Endodermal cell (in vitro differentiated cells): ENCODE measurements at regions not wholly inside any gene's neighbourhood (a gene's known extent, or its start where the extent isn't known, plus 50 kb on each side); places are given as distances from the start of the nearest gene placed in this dataset.

ENCODE experiments used
- DNase-seq: peaks from one replicate; pipeline ENCODE4 v3.0.0-alpha.2; 2017
- H3K27ac ChIP-seq: 2 replicates; pipeline ENCODE4 v1.5.1; 2013; ENCODE audit warnings: mild to moderate bottlenecking, low read depth, low read length, moderate library complexity
- H3K27me3 ChIP-seq: 2 replicates; pipeline ENCODE4 v1.6.1; 2013; ENCODE audit warnings: mild to moderate bottlenecking, low read length, moderate library complexity; ENCODE audit not compliant: insufficient read depth, control insufficient read depth, poor library complexity, severe bottlenecking
- H3K36me3 ChIP-seq: 2 replicates; pipeline ENCODE4 v1.7.0; 2013; ENCODE audit warnings: mild to moderate bottlenecking, low read length, moderate library complexity; ENCODE audit not compliant: control insufficient read depth, insufficient read depth
- H3K4me1 ChIP-seq: one replicate; pipeline ENCODE4 v1.7.0; 2013; ENCODE audit warnings: low read length; ENCODE audit not compliant: control insufficient read depth, insufficient read depth
- H3K4me3 ChIP-seq: 2 replicates; pipeline ENCODE4 v1.5.1; 2013; ENCODE audit warnings: mild to moderate bottlenecking, low read length, moderate library complexity
- H3K9ac ChIP-seq: 2 replicates; pipeline ENCODE4 v1.6.1; 2013; ENCODE audit warnings: mild to moderate bottlenecking, low read length, moderate library complexity; ENCODE audit not compliant: poor library complexity, severe bottlenecking; ENCODE audit errors: extremely low read depth
- H3K9me3 ChIP-seq: 2 replicates; pipeline ENCODE4 v1.6.1; 2013; ENCODE audit warnings: mild to moderate bottlenecking, low read length, moderate library complexity; ENCODE audit not compliant: control insufficient read depth
- H3K27ac Mint-ChIP-seq: 2 replicates; pipeline ENCODE4 v1.8.0; 2020; ENCODE audit warnings: mixed read lengths
- H3K27me3 Mint-ChIP-seq: 2 replicates; pipeline ENCODE4 v1.8.0; 2021; ENCODE audit warnings: mild to moderate bottlenecking, mixed read lengths; ENCODE audit not compliant: insufficient read depth
- H3K36me3 Mint-ChIP-seq: 2 replicates; pipeline ENCODE4 v1.8.0; 2020; ENCODE audit warnings: low read depth, mixed read lengths
- H3K4me1 Mint-ChIP-seq: 2 replicates; pipeline ENCODE4 v1.8.0; 2020; ENCODE audit warnings: mixed read lengths
- H3K4me3 Mint-ChIP-seq: 2 replicates; pipeline ENCODE4 v1.8.0; 2020; ENCODE audit warnings: mild to moderate bottlenecking, moderate library complexity, mixed read lengths
- H3K9me3 Mint-ChIP-seq: 2 replicates; pipeline ENCODE4 v1.8.0; 2020; ENCODE audit warnings: mild to moderate bottlenecking, mixed read lengths
- WGBS, 2 experiments: methylation state at CpG; one replicate each; pipeline versions ENCODE4 v1.1.5 to v1.1.7; 2013; ENCODE audit warnings: missing lambda C conversion rate in 2 of 2, mixed read lengths in 1 of 2; ENCODE audit not compliant: insufficient coverage in 1 of 2, insufficient read length in 1 of 2; 5-methylcytosine and 5-hydroxymethylcytosine counted together
- TF ChIP-seq, protein P1 (sequence below): fragments of 200-600 bp; sonication (generic); conservative IDR thresholded peaks from 2 replicates; pipeline ENCODE4 v1.5.0; 2021; ENCODE audit warnings: antibody characterized with exemption, mild to moderate bottlenecking

DNA sequence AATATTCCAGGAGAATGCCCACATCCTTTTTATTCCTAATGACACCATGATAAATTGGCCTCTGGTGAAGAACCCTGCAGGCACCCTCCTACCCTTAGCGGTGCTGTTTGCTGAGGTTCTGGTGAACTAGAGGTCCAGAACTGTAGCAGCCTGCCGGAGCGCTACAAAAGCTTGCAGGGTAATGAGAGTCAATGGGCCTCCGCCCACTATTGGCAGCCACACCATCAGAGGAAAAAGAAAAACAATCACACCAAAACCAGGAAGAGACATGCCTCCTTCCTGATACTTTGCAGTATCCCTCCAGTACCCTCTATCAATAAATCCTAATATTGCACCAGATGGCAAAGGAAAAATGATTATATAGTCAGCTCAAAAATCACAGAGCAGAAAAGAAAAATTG, 142.9 kb downstream of the SPTSSA start:
- H3K36me3 ChIP-seq: no peaks in the 10 kb centered on the region
- no peak for DNase-seq
- WGBS, 2 experiments: 86 to 100% methylated on average over 1 to 4 of the region's 4 CpGs

DNA sequence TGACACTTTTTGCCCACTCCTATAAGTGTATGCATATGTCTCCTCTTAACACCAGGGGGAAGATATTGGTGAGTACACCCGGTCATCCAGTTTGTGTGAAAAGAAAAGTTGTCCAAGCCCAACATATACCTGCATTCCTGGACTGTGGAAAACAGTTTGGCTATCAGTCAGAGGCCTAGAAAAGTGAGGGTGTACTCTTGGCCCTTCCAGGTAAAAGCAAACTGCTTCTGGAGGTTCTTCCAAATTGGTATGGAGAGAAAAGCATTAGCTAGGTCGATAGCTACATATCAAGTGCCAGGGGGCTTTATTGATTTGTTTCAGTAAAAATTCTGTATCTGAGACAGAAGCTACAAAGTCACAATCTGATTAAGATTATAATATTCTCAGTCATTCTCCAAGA, 144.0 kb downstream of the SPTSSA start:
- Mint-ChIP-seq H3K27ac (no peak overlapping the region), H3K9me3 (no peaks in the 10 kb centered on the region), H3K36me3 (no peaks in the 10 kb centered on the region), H3K4me3 (no peak overlapping the region), H3K27me3 (peaks cover 17% of the 10 kb centered on the region), H3K4me1 (no peaks in the 10 kb centered on the region)
- DNase-seq: no peak
- Histone ChIP-seq H3K9me3 (no peaks in the 10 kb centered on the region), H3K27me3 (peaks cover 7% of the 10 kb centered on the region), H3K4me1 (no peaks in the 10 kb centered on the region), H3K36me3 (no peaks in the 10 kb centered on the region), H3K9ac (no peak overlapping the region), H3K27ac (no peak overlapping the region), H3K4me3 (no peak overlapping the region)
- TF ChIP-seq, protein P1, sequence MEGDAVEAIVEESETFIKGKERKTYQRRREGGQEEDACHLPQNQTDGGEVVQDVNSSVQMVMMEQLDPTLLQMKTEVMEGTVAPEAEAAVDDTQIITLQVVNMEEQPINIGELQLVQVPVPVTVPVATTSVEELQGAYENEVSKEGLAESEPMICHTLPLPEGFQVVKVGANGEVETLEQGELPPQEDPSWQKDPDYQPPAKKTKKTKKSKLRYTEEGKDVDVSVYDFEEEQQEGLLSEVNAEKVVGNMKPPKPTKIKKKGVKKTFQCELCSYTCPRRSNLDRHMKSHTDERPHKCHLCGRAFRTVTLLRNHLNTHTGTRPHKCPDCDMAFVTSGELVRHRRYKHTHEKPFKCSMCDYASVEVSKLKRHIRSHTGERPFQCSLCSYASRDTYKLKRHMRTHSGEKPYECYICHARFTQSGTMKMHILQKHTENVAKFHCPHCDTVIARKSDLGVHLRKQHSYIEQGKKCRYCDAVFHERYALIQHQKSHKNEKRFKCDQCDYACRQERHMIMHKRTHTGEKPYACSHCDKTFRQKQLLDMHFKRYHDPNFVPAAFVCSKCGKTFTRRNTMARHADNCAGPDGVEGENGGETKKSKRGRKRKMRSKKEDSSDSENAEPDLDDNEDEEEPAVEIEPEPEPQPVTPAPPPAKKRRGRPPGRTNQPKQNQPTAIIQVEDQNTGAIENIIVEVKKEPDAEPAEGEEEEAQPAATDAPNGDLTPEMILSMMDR: no peak
- 78% methylated on average over 2 of the region's 2 CpGs; no CpG with 5 or more reads in 1 of the 2 experiments for WGBS, 2 experiments

More for the DNA sequence above, 142.9 kb downstream of the SPTSSA start:
- Mint-ChIP-seq H3K4me3 (no peak overlapping the region), H3K9me3 (no peaks in the 10 kb centered on the region), H3K27ac (no peak overlapping the region), H3K4me1 (no peaks in the 10 kb centered on the region), H3K36me3 (no peaks in the 10 kb centered on the region), H3K27me3 (peaks cover 12% of the 10 kb centered on the region)
- H3K4me1 ChIP-seq: no peaks in the 10 kb centered on the region
- no peak overlapping the region for H3K4me3 ChIP-seq
- no peak overlapping the region for H3K27ac ChIP-seq
- TF ChIP-seq, protein P1: no peak
- H3K27me3 ChIP-seq: peaks cover 7% of the 10 kb centered on the region
- H3K9ac ChIP-seq: no peak overlapping the region
- H3K9me3 ChIP-seq: no peaks in the 10 kb centered on the region

DNA sequence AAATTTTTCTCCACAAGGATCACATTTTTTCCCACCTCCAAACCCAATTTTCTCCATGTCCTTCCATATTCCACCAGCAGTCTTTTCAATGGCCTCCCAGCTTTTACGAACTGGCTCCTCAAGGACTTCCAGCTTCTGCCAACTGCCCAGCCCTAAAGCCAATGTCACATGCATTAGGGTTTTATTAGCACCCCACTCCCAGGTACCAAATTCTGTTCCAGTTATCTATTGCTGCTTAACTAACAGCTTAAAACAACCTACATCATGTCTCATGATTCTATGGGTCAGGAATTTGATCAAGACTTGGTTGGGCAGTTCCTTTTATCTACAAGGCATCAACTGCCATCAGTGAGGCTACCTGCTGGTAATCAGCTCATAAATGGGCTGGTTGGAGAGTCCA, 151.3 kb downstream of the SPTSSA start:
- Histone ChIP-seq H3K4me3 (no peak overlapping the region), H3K9ac (no peak overlapping the region), H3K27me3 (peaks cover 5% of the 10 kb centered on the region), H3K4me1 (no peaks in the 10 kb centered on the region), H3K36me3 (no peaks in the 10 kb centered on the region), H3K27ac (no peak overlapping the region), H3K9me3 (peaks cover 7% of the 10 kb centered on the region)
- TF ChIP-seq, protein P1: no peak
- Mint-ChIP-seq H3K27ac (no peak overlapping the region), H3K27me3 (peaks cover 30% of the 10 kb centered on the region), H3K9me3 (no peaks in the 10 kb centered on the region), H3K4me1 (no peaks in the 10 kb centered on the region), H3K4me3 (no peak overlapping the region), H3K36me3 (no peaks in the 10 kb centered on the region)
- 100% methylated on average over 1 of the region's 1 CpG for WGBS, 2 experiments
- no peak for DNase-seq
